ENCODE measurements at regions not wholly inside any gene's neighbourhood (a gene's known extent, or its start where the extent isn't known, plus 50 kb on each side); places are given as distances from the start of the nearest gene placed in this dataset.

GRCh38 chrX:43589735-43590134, 66.4 kb upstream of the MAOA start:
- no peak for DNase-seq

- no peak for DNase-seq
Measured at GRCh38 chrX:43590150-43590549, 65.9 kb upstream of the MAOA start.

- no peak for DNase-seq
Measured at GRCh38 chrX:43592597-43592996, 63.5 kb upstream of the MAOA start.

- no peak for DNase-seq
Measured at GRCh38 chrX:43595931-43596330, 60.2 kb upstream of the MAOA start.

- no peak for DNase-seq
Measured at GRCh38 chrX:43604753-43605152, 51.3 kb upstream of the MAOA start.

- no peak for DNase-seq
Measured at GRCh38 chrX:43605351-43605750, 50.7 kb upstream of the MAOA start.
